Keratinocyte (primary cell): ENCODE measurements at regions not wholly inside any gene's neighbourhood (a gene's known extent, or its start where the extent isn't known, plus 50 kb on each side); places are given as distances from the start of the nearest gene placed in this dataset.

Experiments
- DNase-seq: peaks from one replicate; pipeline ENCODE4 v3.0.0-alpha.2; 2011; ENCODE audit warnings: low read depth, missing footprints, low spot score
- FAIRE-seq: peaks from 2 replicates; lab custom pipeline; 2011; peaks lifted over from hg19 to GRCh38; lab: Jason Lieb, UNC
- H2AFZ ChIP-seq: 2 replicates; pipeline ENCODE4 v1.6.0; 2012; ENCODE audit warnings: low read length, control low read depth, inconsistent platforms; ENCODE audit not compliant: control insufficient read depth
- H3K27ac ChIP-seq: 2 replicates; pipeline ENCODE4 v1.5.1; 2011; ENCODE audit warnings: low read length; ENCODE audit not compliant: control insufficient read depth, insufficient read depth
- H3K27me3 ChIP-seq: 3 replicates; pipeline ENCODE4 v1.6.0; 2011; ENCODE audit warnings: low read length; ENCODE audit not compliant: control insufficient read depth, insufficient read depth; ENCODE audit errors: extremely low read depth
- H3K36me3 ChIP-seq, 2 experiments: 2 replicates in 1 of 2; 3 replicates in 1 of 2; pipeline ENCODE4 v1.5.1; 2011; ENCODE audit warnings: low read length in 2 of 2, mild to moderate bottlenecking in 1 of 2; ENCODE audit not compliant: control insufficient read depth in 2 of 2, insufficient read depth in 2 of 2; ENCODE audit errors: extremely low read depth in 1 of 2
- H3K4me1 ChIP-seq: 3 replicates; pipeline ENCODE4 v1.5.1; 2011; ENCODE audit warnings: low read length; ENCODE audit not compliant: control insufficient read depth, insufficient read depth; ENCODE audit errors: extremely low read depth
- H3K4me2 ChIP-seq: 3 replicates; pipeline ENCODE4 v1.6.0; 2011; ENCODE audit warnings: low read depth, low read length; ENCODE audit not compliant: control insufficient read depth, insufficient read depth; ENCODE audit errors: extremely low read depth
- H3K4me3 ChIP-seq, 3 experiments: fragments of 200-600 bp in 1 of 3; sonication (generic) in 1 of 3; 2 replicates in 2 of 3; 3 replicates in 1 of 3; pipeline ENCODE4 v1.5.1; 2011 to 2016; ENCODE audit warnings: low read length in 3 of 3, mild to moderate bottlenecking in 3 of 3, control low read depth in 2 of 3, inconsistent platforms in 1 of 3, low read depth in 1 of 3, mixed read lengths in 1 of 3, mixed run types in 1 of 3, moderate library complexity in 1 of 3; ENCODE audit not compliant: control insufficient read depth in 2 of 3, insufficient read depth in 2 of 3; ENCODE audit errors: extremely low read depth in 1 of 3
- H3K79me2 ChIP-seq: 2 replicates; pipeline ENCODE4 v1.6.0; 2012; ENCODE audit warnings: low read length; ENCODE audit not compliant: control insufficient read depth, insufficient read depth
- H3K9ac ChIP-seq: 3 replicates; pipeline ENCODE4 v1.6.0; 2011; ENCODE audit warnings: low read length; ENCODE audit not compliant: control insufficient read depth, insufficient read depth; ENCODE audit errors: extremely low read depth
- H3K9me1 ChIP-seq: 3 replicates; pipeline ENCODE4 v1.6.0; 2011; ENCODE audit warnings: low read length; ENCODE audit not compliant: control insufficient read depth, insufficient read depth; ENCODE audit errors: extremely low read depth
- H3K9me3 ChIP-seq: 2 replicates; pipeline ENCODE4 v1.5.1; 2012; ENCODE audit warnings: low read depth, low read length; ENCODE audit not compliant: control insufficient read depth
- H4K20me1 ChIP-seq: 3 replicates; pipeline ENCODE4 v1.6.0; 2011; ENCODE audit warnings: low read length; ENCODE audit not compliant: control insufficient read depth, insufficient read depth; ENCODE audit errors: extremely low read depth
- EZH2 ChIP-seq: IDR thresholded peaks from one replicate; pipeline ENCODE4 v1.6.1; 2012; ENCODE audit warnings: inconsistent platforms, mild to moderate bottlenecking, low read length, moderate library complexity
- dilution Hi-C: fragments of 300-500 bp; cut with MboI; formaldehyde crosslinking; loops from one replicate; pipeline ENCODE4 v1.7.0; 2020; ENCODE audit warnings: low sequenced_read_pairs; ENCODE audit not compliant: extremely low pct_ligation_motif_present
- TF ChIP-seq, protein P1 (sequence below), 3 experiments: IDR thresholded peaks in 1 of 3; conservative IDR thresholded peaks in 1 of 3; optimal IDR thresholded peaks in 1 of 3; 2 replicates in 2 of 3; 3 replicates in 1 of 3; pipeline versions ENCODE3 to v1.5.1; 2011; ENCODE audit warnings: low read length in 3 of 3, mild to moderate bottlenecking in 3 of 3, moderate library complexity in 2 of 3, control low read depth in 1 of 3, inconsistent platforms in 1 of 3; ENCODE audit not compliant: insufficient read depth in 2 of 3; ENCODE audit errors: extremely low read depth in 1 of 3

DNA sequence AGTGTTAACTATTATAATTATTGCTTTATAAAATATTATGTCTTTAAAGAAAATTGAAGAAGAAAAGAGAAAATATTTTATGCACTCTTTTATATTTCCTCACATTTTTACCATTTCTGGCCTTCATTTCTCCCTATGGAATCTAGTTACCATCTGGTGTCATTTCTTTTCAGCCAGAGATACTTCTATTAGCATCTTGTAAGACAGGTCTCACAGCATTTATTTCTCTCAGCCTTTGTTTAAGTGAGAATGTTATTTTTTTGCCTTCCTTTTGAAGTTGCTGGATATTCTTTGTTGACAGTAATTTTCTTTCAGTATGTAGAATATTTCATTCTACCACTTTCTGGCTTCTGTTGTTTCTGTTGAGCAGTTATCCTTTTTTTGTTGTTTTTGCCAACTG, 652.1 kb upstream of the CITED2 start:
- TF ChIP-seq, protein P1, sequence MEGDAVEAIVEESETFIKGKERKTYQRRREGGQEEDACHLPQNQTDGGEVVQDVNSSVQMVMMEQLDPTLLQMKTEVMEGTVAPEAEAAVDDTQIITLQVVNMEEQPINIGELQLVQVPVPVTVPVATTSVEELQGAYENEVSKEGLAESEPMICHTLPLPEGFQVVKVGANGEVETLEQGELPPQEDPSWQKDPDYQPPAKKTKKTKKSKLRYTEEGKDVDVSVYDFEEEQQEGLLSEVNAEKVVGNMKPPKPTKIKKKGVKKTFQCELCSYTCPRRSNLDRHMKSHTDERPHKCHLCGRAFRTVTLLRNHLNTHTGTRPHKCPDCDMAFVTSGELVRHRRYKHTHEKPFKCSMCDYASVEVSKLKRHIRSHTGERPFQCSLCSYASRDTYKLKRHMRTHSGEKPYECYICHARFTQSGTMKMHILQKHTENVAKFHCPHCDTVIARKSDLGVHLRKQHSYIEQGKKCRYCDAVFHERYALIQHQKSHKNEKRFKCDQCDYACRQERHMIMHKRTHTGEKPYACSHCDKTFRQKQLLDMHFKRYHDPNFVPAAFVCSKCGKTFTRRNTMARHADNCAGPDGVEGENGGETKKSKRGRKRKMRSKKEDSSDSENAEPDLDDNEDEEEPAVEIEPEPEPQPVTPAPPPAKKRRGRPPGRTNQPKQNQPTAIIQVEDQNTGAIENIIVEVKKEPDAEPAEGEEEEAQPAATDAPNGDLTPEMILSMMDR (optimal IDR thresholded peaks at IDR 0.05 in 1 of 3, IDR thresholded peaks at IDR 0.05 in 1 of 3, conservative IDR thresholded peaks at IDR 0.05 in 1 of 3; ENCODE audit: extremely low read depth in 1 of 3, insufficient read depth in 2 of 3, low read length in 3 of 3) = no peak
- no peak for TF ChIP-seq EZH2
- dilution Hi-C loops = no loop called here
- H3K4me3 ChIP-seq = no peak overlapping the region
- H3K27ac ChIP-seq = no peak overlapping the region
- H3K9me1 ChIP-seq = no peaks in the 10 kb centered on the region
- DNase-seq (no peak), FAIRE-seq (no peak)
- no peaks in the 10 kb centered on the region for H4K20me1 ChIP-seq
- no peaks in the 10 kb centered on the region for H3K79me2 ChIP-seq
- no peak overlapping the region for H3K9ac ChIP-seq
- H3K9me3 ChIP-seq = no peaks in the 10 kb centered on the region
- no peak overlapping the region for H3K4me2 ChIP-seq
- H3K4me1 ChIP-seq = no peaks in the 10 kb centered on the region
- H2AFZ ChIP-seq = no peak overlapping the region
- no peaks in the 10 kb centered on the region for H3K27me3 ChIP-seq
- H3K36me3 ChIP-seq = no peaks in the 10 kb centered on the region

DNA sequence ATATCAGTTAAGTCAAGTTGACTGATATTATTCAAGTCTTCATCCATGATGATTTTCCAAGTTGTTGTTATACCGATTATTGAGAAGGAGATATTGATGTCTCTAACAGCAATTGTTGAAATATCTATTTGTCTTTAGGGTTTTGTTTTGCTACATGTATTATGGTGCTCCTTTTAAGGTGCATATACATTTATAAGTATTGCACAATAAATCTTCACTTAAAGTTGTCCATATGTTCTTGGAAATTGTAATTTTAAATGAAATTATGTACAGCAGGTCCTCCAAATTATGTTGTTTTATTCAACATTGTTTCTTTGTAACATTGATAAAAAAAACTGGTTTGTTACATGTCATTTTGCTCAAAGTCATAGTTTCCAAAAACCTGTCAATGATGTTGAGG, 650.7 kb upstream of the CITED2 start:
- FAIRE-seq = no peak
- Histone ChIP-seq H3K4me1 (no peaks in the 10 kb centered on the region), H4K20me1 (no peaks in the 10 kb centered on the region), H3K79me2 (no peaks in the 10 kb centered on the region), H2AFZ (no peak overlapping the region), H3K9me3 (peaks cover 2% of the 10 kb centered on the region), H3K4me2 (no peak overlapping the region), H3K27me3 (no peaks in the 10 kb centered on the region), H3K36me3 (no peaks in the 10 kb centered on the region), H3K27ac (no peak overlapping the region), H3K9me1 (no peaks in the 10 kb centered on the region), H3K4me3 (no peak overlapping the region), H3K9ac (no peak overlapping the region)
- no peak for DNase-seq
- dilution Hi-C loops = no loop called here
- TF ChIP-seq, protein P1 (optimal IDR thresholded peaks at IDR 0.05 in 1 of 3, IDR thresholded peaks at IDR 0.05 in 1 of 3, conservative IDR thresholded peaks at IDR 0.05 in 1 of 3; ENCODE audit: extremely low read depth in 1 of 3, insufficient read depth in 2 of 3, low read length in 3 of 3) = no peak
- no peak for TF ChIP-seq EZH2
